Vagina (tissue), 2 donors: ENCODE measurements at regions not wholly inside any gene's neighbourhood (a gene's known extent, or its start where the extent isn't known, plus 50 kb on each side); places are given as distances from the start of the nearest gene placed in this dataset.

Experiments used
- CTCF ChIP-seq, 3 experiments: fragments of 450-650 bp in 2 of 3; fragments of 200-600 bp in 1 of 3; sonication (generic) in 1 of 3; IDR thresholded peaks; one replicate each; pipeline ENCODE4 v1.5.1; 2017 to 2019; ENCODE audit warnings: antibody characterized with exemption in 3 of 3, mild to moderate bottlenecking in 2 of 3, moderate library complexity in 2 of 3
- POLR2A ChIP-seq, 2 donors: fragments of 450-650 bp; IDR thresholded peaks; one replicate each; pipeline ENCODE4 v1.6.1; 2017; ENCODE audit warnings: antibody characterized with exemption in 2 of 2, mild to moderate bottlenecking in 2 of 2, moderate library complexity in 2 of 2

DNA sequence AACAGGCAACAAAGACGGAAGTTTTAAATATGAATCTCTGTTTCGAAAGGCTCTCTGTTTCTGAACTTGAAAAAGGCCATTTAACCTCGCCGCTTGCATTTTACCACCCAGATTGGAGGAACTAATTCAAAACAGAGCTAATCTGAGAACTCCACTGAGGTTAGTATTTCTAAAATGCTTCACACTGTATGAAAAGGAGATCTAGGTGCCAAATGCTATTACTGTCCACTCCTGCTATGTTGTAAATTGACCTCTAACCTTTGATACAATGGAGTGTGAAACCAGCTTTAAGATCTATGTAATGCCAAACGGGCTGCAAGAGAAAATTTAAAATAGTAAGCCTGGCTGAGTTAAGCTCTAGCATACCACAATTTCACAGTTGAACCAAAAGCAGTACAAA lies 364.5 kb downstream of the IRS1 start:
- no peak for TF ChIP-seq CTCF (IDR thresholded peaks at IDR 0.05)
- no peak for TF ChIP-seq POLR2A (IDR thresholded peaks at IDR 0.05)
